ENCODE measurements at regions not wholly inside any gene's neighbourhood (a gene's known extent, or its start where the extent isn't known, plus 50 kb on each side); places are given as distances from the start of the nearest gene placed in this dataset.

DNA sequence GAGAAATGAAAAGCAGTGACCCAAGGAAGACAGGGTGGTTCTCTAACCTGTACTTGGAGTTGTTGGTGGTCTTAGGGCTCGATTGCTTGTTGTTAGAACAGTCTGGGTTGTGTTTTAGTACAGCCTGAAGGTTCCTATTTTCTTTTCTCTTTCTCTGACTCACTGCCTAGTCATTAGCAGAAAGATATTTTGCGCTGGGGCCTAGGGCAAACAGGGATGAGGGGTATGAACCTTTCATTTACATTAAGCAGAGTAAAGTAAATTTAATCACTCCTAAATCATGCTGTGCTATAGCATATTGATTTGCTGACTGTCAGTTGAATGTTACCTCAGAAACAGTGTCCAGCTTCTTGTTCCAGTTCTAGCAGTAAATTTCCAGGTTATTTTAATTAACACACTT is 197.2 kb downstream of the RWDD3 start:
- DNase-seq, result no peak

DNA sequence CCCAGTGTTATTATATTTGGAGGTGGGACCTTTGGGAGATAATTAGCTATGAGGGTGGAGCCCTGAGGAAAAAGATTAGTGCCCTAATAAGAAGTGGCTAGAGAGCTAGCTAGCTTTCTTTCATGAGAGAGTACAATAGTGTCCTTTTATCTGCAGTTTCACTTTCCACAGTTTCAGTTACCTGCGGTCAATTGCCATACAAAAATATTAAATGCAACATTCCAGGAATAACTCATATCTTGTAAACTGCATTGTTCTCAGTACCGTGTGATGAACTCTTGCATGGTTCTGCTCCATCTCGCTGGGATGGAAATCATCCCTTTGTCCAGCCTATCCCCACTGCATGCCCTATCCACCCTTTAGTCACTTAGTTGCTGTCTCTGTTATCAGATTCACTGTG is 201.6 kb downstream of the RWDD3 start:
- no peak for DNase-seq

DNA sequence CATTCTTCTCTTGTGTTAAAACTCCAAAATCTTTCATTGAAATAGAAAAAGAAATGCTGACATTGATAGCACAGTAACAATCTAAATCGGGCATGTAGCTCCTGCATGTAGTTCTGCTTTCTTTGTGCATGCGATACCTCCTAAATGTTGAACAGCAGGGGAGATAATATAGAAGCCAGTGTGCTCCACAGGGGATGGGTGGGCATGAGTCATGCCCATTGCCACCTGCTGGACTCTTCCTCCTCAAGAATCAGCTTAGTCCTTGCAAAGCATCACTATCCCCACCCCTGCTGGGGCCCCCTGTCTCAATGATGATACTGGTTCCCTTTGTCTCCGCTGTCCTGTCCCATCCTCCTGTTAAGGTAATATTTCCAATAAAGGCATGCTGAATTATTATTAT is 203.0 kb downstream of the RWDD3 start:
- DNase-seq, result no peak

DNA sequence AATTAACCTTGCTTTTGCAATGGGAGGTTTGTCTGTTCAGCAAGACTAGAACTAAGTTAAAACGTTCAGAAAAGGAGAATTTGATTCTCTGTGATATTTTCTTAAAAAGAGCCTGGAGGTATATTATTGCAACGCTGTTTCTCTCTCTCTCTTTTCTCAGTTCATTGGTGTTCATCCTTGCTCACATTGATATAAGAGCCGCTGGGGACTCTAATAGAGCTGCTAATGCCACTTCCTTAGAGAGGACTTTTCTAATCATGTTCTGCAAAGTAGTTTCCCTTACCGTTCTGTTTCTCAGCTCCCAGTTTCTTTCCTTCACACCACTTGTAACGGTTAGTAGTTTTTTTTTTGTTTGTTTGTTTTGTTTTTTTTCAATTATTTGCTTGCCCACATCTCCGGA is 203.8 kb downstream of the RWDD3 start:
- no peak for DNase-seq

DNA sequence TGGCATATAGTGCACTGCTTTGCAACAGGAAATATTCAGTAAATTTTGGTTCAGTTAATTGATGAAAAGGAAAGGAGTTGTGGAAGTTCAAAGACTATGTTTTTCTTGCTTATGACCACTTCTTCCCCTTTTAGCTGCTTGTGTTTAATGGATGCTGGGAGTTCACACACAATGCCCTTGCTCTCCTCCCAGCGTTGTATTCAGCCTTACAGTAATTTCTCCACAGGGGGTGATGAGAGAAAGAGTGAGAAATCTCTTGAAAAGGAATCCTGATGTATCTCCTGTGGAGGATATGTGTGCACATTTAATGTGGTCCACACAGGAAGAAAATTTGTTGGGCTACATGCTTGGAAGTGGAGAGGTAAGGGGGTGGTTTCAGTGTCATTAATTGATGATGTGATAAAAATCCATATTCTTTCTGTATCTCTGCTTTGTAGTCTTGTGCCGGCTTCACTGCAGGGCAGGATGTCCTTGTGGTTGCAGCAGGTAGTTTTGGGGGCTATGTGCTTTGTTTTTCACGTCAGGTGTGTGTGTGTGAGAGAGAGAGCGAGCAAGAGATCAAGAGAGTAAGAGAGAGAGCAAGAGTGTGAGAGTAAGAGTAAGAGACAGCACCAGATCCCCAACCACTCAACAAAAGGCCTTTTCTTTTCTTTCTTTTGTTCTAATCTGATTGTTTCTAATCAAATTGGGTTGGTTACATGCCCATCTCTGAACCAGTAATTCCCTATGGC is 204.4 kb downstream of the RWDD3 start:
- DNase-seq, result no peak

DNA sequence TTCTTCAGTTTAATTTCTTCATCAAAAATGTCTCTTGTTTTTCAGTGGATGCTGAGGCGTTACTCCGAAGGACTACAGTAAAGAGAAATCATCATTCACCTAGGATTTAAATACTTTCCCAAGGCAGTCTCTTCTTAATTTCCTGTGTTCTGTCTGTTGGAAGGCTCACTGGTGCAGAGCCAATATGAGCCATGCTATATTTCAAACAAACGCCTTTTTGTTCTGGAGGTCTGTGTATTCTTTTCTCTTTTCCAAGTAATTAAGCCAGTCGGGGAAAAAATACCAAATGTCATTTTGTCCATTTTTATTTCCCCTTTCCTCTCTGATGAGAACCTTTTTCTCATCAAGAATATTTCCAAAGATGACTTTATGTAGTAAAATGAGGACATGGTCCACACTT is 206.5 kb downstream of the RWDD3 start:
- no peak for DNase-seq

DNA sequence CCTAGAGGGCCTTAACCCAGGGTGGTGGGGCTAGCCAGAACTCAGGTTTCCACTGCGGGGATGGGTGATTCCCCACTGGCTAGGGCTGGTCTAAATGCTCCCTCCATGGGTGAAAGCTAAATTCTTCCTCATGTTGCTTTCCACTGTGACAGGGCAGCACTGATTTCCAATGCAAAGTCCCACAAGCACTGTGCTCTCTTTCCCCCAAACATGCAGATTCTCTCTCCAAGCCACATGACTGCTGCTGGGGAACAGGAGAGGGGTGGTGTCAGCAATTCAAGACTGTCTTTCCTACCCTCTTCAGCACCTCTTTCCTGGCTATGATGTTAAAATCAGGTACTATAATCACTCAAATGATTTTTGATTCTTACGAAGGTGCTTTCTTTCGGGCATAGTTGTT is 215.5 kb downstream of the RWDD3 start:
- DNase-seq, result no peak

DNA sequence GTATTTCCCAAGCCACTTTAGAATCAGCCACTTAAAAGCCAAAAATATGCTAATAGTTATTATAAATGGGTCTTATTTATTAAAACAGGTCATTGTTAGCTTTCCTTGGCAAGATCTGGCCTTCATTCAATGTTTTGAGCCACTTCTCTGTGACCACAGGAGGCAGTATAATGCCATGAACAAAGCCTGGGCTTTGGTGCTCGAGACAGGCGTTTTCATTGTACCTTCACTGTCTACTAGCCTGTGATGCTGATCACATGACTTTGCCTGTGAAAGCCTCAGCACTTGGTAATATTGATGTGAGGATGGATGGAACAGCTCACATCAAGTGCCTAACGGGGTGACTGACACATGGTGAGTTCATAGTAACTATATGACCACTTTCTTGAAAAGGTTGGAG is 217.0 kb downstream of the RWDD3 start:
- no peak for DNase-seq

DNA sequence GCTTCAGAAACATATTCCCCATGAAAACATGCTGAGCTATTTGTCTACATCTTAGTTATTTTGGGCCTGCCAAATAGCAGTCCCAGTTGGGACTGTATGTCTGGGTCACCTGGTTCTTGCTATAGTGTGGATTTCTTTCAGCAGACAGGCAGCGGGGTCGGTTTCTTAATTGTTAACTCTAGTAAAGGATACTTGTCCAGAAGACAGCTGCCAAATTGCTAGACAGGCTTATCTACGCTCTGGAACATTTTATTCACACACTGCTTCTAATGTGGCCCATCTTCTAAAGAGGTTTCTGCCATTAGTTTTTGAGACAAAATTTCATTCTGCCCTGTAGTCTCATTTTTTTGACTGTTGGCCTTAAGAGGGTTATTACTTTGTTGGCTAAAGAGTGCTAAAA is 217.9 kb downstream of the RWDD3 start:
- DNase-seq, result no peak

DNA sequence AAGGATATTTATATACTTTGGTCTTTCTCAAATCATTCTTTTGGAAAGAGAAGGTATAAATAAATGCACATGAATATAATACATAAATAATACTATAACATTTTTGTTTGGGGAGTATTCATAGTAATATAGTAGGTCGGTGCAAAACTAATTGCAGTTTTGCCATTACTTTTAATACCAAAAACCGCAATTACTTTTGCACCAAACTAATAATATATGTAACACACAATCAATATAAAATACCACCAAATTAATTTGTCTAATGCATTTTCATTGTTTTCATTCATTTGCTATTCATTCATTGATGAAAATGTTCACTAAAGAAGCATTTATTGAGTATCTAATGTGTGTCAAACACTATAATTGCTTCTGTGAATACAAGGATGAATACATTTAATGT is 219.0 kb downstream of the RWDD3 start:
- no peak for DNase-seq

DNA sequence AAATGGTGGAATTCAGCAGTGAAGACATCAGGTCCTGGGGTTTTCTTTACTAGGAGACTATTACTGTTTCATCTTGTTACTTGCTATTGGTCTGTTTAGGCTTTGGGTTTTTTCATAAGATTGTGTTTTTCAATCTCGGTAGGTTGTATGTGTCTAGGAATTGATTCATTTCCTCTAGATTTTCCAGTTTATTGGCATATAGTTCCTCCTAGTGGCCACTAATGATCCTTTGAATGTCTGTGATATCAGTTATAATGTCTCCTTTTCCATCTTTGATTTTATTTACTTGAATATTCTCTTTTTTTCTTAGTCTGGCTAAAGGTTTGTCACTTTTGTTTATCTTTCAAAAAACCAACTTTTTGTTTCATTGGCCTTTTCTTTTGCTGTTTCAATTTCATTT is 233.0 kb downstream of the RWDD3 start:
- no peak for DNase-seq

DNA sequence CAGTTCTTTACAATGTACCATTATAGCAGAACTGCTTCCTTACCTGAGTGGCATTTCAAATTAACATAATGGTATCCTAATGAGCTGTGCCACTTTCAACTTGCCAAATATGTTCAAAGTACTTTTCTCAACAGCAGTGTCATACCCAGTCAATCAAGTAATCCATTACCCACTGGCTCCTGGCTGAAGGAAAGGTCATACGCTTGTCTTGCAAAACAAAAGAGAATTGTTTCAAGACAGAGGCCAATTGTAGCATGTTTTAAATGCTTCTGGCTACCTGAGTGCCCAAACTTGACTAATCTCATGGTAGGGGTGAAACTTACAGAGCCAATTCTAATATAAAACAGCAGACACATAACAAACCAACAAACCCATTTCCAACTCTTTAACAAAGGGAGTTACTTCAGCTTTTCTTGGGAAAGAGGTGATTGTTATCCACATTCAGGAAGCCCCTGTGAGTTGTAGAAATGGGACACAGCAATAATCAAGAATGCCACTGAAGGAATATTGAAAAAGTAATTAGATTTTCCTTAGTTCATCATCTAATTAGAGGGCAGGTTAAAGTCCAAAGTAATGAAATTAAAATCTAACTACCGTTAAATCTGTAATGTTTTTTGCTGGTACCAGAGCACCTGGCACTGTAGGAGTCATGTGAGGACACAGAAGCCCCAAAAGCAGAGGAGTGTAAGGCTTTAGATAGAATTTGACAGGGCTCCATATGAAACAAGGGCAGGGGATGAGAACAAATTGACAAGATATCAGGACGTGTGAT is 241.9 kb downstream of the RWDD3 start:
- no peak for DNase-seq

DNA sequence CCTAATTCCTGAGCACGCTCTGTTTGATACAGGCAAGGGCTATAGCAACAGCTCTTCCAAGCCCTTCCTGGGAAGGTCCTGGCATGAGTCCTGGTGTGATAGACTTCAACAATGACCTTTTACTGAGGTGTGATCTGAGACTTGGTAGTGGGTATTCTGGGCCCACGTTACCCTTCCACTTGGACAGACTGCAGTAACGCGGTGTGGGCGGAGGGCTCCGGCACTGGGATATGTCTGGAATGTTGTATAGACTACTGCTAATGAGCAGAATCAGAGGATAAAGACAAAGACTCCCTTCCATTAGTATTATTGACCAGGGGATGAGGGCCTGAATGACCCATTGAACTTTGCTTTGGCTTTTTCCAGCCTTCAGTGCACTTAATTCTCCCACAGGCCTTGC is 262.3 kb downstream of the RWDD3 start:
- DNase-seq, result no peak

DNA sequence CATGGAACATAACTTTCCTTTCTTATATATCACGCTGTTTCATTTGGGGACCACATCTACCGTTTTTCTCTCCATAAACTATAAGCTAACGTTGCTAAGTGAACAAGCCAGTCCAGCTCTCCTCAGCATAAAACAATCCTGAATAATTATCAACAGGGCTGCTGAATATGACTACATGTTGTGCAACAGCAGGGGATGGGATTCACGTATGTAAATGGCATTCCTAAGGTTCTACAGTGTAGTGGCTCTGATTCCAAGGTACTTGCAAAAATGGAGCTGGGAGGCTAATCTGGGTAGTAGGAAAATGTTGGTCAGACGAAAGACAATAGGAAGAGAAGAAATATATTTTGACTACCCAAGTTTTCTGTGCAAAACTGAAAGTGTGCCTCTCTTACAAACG is 262.8 kb downstream of the RWDD3 start:
- DNase-seq, result no peak

DNA sequence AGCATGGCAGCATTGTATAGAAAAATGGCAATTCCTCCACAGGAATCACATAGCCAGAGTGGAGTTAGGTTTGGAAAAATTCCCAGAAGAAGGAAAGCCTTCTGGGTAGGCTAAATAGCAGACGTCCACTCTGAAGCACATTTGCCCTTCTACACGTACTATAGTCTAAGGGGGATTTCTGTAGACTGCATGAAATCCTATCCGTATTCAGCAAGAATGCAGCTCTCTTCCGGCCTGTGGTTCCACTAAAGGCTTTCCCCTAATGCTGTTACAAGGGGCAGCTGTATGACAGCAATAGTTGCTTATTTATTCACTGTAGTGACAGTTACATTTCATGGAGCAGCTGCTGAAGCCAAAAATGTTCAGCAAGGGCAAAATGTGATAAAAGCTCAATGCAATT is 263.6 kb downstream of the RWDD3 start:
- no peak for DNase-seq

DNA sequence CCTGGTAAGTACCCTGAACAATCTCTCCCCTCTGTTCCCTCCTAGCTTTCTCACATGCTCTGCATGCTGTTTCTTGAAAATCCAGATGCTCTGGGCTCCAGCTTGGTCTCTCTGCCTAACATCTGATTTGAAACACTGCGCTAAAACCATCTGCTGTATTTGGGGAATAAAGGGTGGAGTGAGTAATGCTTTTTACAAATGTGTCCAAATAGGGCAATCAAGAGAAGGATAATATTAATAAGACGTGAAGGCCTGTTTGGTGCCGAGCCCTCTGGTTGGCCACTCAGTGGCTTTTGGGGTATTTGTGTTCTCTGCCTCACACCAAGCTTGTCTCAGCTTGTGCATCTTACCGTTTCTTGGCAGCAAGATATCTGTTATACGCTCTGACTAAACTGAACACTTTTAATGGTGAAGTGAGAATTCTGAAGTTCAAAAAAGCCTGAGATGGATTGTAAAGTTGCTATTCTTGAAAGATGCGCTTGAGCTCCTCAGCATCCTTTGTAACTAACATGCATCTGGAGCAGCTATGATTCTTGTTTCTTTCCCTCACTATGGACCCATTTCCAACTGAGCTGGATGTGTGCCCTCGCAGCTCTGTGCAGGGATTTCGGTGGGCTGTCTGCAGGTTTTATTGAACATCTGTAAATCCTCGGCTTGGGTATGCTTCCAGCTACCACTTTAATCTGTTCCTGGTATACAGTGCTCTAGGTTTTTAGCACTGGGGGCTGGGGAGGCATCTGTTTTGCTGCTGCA is 269.4 kb downstream of the RWDD3 start:
- DNase-seq, result peak; percentile 28

DNA sequence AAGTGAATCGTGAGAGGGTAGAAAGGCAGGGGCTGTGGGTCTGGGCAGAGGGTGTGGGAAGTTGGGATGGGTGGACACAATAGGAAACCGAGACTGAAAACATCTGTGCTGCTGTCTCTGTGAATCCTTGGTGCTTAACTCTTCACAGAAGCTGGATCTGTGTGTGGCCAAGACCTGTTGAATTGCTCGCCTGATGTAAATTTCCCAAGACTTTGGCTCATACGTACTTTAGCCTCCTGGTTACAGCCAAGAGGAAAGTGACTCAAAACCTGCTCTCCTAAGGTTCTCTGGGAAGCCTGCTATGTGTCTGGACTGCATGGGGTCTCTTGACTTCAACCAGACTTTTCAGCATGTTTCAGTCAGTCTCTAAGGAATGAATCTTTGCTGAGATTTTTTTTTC is 270.3 kb downstream of the RWDD3 start:
- no peak for DNase-seq

DNA sequence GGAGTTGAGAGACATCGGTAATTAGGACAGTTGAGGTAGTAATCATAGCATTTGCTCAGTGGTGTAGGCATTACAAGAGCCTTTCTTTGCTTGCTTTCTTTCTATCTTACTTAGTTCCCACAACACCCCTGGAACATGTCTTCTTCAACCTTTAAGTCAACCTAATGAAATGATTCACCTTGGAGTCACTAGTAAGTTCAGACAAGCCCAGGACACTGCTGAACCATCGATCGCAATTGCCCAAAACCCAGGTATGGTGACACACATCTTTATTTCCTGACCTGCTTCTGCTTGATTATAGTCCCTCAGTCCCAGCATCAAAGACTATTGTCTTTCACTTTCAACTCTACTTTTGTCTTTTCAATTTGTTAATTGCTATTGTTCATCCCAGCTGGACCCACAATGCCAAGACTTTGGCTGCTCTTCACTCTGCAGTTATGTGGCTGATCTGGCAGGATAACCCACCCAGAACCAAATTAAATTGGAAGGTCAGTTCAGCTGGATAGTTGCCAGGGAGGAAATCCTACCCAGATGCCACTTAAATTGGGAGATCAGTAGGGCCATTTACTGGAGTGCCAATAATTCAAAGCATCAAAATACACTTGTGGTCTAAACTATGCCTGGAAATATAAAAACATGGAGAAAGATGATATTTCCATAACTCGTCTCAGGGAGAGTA is 272.9 kb downstream of the RWDD3 start:
- DNase-seq, result no peak

DNA sequence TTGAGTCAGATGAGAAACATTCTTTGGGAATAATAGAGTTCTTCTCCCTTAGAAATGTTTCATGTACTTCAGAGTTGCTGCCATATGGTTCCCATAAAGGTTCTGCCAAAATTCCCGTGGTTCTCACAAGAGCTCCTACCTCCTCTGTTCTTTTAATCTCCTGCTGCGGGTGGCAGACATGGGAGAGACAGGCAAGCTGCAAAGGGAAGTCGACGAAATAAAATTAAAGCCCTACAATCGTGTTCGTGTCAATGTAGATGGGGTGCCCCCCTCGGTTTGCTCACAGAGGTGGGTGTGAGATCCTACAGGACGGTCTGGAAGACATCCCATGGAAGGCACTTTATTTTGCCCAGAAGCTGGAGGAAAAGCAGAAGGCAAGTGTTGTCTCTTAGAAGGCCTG is 276.0 kb downstream of the RWDD3 start:
- DNase-seq, result no peak

DNA sequence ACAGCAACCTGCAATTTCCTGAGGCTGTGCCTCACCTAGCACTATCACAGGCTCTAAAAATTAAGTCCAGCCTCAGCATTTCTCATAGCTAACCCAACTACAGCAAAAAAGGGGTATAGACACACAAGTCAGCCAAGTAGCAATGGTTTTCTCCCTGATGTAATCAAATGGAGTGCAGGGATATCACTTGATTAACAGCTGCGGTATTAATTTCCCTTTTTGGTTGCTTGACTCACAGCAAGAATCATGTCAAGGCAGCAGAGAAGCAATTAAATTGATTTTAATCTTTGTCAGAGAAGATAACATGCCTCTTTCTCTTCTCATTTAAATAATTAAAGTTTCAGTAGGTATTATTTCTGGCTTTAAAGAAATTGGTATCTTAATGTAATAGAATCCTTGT is 278.9 kb downstream of the RWDD3 start:
- no peak for DNase-seq

DNA sequence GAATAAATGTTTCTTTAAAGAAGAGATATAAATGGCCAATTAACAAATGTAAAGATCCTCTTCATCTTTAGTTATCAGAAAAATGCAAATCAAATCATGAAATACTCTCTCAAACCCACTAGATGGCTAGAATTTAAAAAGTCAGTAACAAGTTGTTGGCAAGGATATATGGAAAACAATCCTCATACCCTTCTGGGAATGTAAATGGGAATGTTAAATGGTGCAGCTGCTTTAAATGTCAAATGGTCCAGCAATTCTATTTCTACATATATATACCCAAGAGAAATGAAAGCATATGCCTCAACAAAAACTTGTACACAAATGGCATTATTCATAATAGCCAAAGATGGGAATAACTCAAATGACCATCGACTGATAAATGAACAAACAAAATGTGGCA is 283.5 kb downstream of the RWDD3 start:
- DNase-seq, result no peak

DNA sequence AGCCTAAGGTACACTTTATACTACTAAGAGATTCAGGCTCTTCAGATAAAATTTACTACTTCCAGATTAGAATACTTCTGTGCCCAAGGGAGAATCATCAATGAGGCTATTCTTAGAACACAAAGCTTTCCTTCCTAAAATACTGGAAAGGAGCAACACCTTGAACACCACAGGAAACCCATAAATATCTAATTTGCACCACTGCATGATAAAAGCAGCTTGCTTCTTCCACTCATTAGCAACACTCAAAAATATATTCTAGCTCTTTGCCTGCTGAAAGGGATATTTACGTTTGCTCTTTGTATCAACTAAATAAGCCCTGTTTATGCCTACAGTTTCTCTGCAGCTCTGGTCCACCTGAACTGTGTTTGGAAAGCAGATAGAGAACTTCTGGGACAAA is 284.3 kb downstream of the RWDD3 start:
- DNase-seq, result no peak

DNA sequence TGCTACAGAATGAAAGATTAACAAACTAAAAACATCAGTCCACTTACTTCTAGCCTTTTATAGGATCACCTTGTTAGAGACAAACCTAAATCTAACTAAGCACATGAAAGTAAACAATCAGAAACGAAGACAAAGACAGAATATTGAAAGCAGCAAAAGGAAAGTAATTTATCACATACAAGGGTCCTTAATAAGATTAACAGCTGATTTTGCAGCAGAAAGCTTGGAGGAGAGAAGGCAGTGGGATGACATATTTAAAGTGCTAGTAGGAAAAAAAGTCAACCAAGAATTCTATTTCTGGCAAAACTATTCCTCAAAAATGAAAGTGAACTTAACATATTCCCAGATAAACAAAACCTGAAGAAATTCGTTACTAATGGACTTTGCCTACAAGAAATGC is 286.4 kb downstream of the RWDD3 start:
- no peak for DNase-seq

DNA sequence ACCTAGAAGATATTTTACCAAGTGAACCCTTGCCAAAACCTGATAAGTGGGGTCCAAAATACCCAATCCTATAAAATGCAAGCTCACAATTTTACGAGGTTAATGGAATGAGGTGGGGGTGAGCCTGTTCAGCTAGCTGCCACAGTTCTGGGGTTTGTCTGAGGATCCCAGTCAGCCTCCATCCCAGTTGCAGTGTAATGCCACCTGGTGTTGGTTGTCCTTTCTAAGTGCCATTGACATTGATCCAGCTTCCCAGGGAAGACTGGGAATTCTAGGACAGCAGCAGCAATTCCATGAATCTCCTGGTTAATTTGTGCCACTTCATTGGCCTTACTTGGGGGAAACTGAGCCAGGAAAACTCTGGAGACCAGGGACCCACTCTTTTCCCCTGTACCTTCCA is 298.3 kb downstream of the RWDD3 start:
- DNase-seq, result no peak

Data from femur (tissue), 1 donor.